SK-N-SH treated with all-trans-retinoic acid at 6 μM for 48 hours (cell line): ENCODE measurements at regions not wholly inside any gene's neighbourhood (a gene's known extent, or its start where the extent isn't known, plus 50 kb on each side); places are given as distances from the start of the nearest gene placed in this dataset.

Experiments
- ARNTL ChIP-seq: fragments of 450-650 bp; formaldehyde crosslinking; IDR thresholded peaks from 2 replicates; pipeline ENCODE4 v1.5.0; 2020; ENCODE audit warnings: low read depth, mild to moderate bottlenecking, moderate library complexity, borderline replicate concordance
- CREB5 ChIP-seq: fragments of 250-450 bp; sonication (Bioruptor Pico); IDR thresholded peaks from 2 replicates; pipeline ENCODE4 v1.5.1; 2020; ENCODE audit warnings: low read depth, mild to moderate bottlenecking, moderate library complexity
- CSDC2 ChIP-seq: fragments of 250-450 bp; sonication (Bioruptor Pico); IDR thresholded peaks from 2 replicates; pipeline ENCODE4 v1.5.0; 2020; ENCODE audit warnings: mild to moderate bottlenecking, moderate library complexity
- CSRNP3 ChIP-seq: fragments of 250-450 bp; sonication (Bioruptor Pico); IDR thresholded peaks from 2 replicates; pipeline ENCODE4 v1.5.1; 2021; ENCODE audit warnings: mild to moderate bottlenecking, moderate library complexity
- ESRRG ChIP-seq: fragments of 250-450 bp; sonication (Bioruptor Pico); IDR thresholded peaks from 2 replicates; pipeline ENCODE4 v1.6.1; 2021; ENCODE audit warnings: mild to moderate bottlenecking
- GLIS3 ChIP-seq: fragments of 250-450 bp; sonication (Bioruptor Pico); IDR thresholded peaks from 2 replicates; pipeline ENCODE4 v1.5.0; 2020; ENCODE audit warnings: mild to moderate bottlenecking, moderate library complexity
- ISL1 ChIP-seq: fragments of 250-450 bp; sonication (Bioruptor Pico); IDR thresholded peaks from 2 replicates; pipeline ENCODE4 v2.1.2; 2022; ENCODE audit warnings: mild to moderate bottlenecking, moderate library complexity
- PPARA ChIP-seq: fragments of 250-450 bp; sonication (Bioruptor Pico); IDR thresholded peaks from 2 replicates; pipeline ENCODE4 v1.5.0; 2020; ENCODE audit warnings: mild to moderate bottlenecking, borderline replicate concordance
- SNAI2 ChIP-seq: fragments of 250-450 bp; sonication (Bioruptor Pico); IDR thresholded peaks from 2 replicates; pipeline ENCODE4 v1.5.0; 2020; ENCODE audit warnings: mild to moderate bottlenecking, moderate library complexity
- TCF4 ChIP-seq: fragments of 250-450 bp; sonication (Bioruptor Pico); IDR thresholded peaks from 2 replicates; pipeline ENCODE4 v1.8.0; 2021; ENCODE audit warnings: mild to moderate bottlenecking, moderate library complexity, borderline replicate concordance
- ZFP3 ChIP-seq: fragments of 250-450 bp; sonication (Bioruptor Pico); IDR thresholded peaks from 2 replicates; pipeline ENCODE4 v1.5.0; 2020; ENCODE audit warnings: mild to moderate bottlenecking, moderate library complexity
- TF ChIP-seq, protein P1 (sequence below): fragments of 250-450 bp; sonication (Bioruptor Pico); IDR thresholded peaks from 2 replicates; pipeline ENCODE4 v1.8.0; 2020; ENCODE audit warnings: mild to moderate bottlenecking, moderate library complexity, borderline replicate concordance

GRCh38 chrX:150310417-150310816 lies 52.7 kb upstream of the MAMLD1 start:
- no peak for TF ChIP-seq TCF4
- no peak for TF ChIP-seq ZFP3 (CRISPR knock-in tag)
- TF ChIP-seq GLIS3 (CRISPR knock-in tag): no peak
- TF ChIP-seq ESRRG (CRISPR knock-in tag): no peak
- TF ChIP-seq CSDC2 (CRISPR knock-in tag): no peak
- TF ChIP-seq SNAI2: no peak
- TF ChIP-seq, protein P1, sequence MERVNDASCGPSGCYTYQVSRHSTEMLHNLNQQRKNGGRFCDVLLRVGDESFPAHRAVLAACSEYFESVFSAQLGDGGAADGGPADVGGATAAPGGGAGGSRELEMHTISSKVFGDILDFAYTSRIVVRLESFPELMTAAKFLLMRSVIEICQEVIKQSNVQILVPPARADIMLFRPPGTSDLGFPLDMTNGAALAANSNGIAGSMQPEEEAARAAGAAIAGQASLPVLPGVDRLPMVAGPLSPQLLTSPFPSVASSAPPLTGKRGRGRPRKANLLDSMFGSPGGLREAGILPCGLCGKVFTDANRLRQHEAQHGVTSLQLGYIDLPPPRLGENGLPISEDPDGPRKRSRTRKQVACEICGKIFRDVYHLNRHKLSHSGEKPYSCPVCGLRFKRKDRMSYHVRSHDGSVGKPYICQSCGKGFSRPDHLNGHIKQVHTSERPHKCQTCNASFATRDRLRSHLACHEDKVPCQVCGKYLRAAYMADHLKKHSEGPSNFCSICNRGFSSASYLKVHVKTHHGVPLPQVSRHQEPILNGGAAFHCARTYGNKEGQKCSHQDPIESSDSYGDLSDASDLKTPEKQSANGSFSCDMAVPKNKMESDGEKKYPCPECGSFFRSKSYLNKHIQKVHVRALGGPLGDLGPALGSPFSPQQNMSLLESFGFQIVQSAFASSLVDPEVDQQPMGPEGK: no peak
- TF ChIP-seq ISL1 (CRISPR knock-in tag): no peak
- no peak for TF ChIP-seq PPARA (CRISPR knock-in tag)
- TF ChIP-seq CSRNP3 (CRISPR knock-in tag): no peak
- TF ChIP-seq ARNTL (CRISPR knock-in tag): no peak
- no peak for TF ChIP-seq CREB5
